Epithelial cell of esophagus (primary cell): ENCODE measurements at regions not wholly inside any gene's neighbourhood (a gene's known extent, or its start where the extent isn't known, plus 50 kb on each side); places are given as distances from the start of the nearest gene placed in this dataset.
"Not testable (repeated sequence)": the region's sequence is repeated elsewhere in the genome, so short reads cannot be mapped to it uniquely, and the experiment has no call there.

ENCODE experiments used
- DNase-seq: peaks from one replicate; pipeline ENCODE4 v3.0.0; 2010; ENCODE audit warnings: low read depth
- H3K4me3 ChIP-seq: 2 replicates; pipeline ENCODE4 v1.5.1; 2011; ENCODE audit warnings: mild to moderate bottlenecking, low read length, control low read depth
- TF ChIP-seq, protein P1 (sequence below): IDR thresholded peaks from 2 replicates; pipeline ENCODE4 v1.5.1; 2011; ENCODE audit warnings: low read depth, mild to moderate bottlenecking, low read length, control low read depth, inconsistent platforms; ENCODE audit not compliant: insufficient read depth; ENCODE audit errors: missing control alignments

GRCh38 chr5:105638437-105638836, 2032.3 kb downstream of the EFNA5 start:
- no peak for DNase-seq
- TF ChIP-seq, protein P1, sequence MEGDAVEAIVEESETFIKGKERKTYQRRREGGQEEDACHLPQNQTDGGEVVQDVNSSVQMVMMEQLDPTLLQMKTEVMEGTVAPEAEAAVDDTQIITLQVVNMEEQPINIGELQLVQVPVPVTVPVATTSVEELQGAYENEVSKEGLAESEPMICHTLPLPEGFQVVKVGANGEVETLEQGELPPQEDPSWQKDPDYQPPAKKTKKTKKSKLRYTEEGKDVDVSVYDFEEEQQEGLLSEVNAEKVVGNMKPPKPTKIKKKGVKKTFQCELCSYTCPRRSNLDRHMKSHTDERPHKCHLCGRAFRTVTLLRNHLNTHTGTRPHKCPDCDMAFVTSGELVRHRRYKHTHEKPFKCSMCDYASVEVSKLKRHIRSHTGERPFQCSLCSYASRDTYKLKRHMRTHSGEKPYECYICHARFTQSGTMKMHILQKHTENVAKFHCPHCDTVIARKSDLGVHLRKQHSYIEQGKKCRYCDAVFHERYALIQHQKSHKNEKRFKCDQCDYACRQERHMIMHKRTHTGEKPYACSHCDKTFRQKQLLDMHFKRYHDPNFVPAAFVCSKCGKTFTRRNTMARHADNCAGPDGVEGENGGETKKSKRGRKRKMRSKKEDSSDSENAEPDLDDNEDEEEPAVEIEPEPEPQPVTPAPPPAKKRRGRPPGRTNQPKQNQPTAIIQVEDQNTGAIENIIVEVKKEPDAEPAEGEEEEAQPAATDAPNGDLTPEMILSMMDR = no peak
- no peak overlapping the region for H3K4me3 ChIP-seq

DNA sequence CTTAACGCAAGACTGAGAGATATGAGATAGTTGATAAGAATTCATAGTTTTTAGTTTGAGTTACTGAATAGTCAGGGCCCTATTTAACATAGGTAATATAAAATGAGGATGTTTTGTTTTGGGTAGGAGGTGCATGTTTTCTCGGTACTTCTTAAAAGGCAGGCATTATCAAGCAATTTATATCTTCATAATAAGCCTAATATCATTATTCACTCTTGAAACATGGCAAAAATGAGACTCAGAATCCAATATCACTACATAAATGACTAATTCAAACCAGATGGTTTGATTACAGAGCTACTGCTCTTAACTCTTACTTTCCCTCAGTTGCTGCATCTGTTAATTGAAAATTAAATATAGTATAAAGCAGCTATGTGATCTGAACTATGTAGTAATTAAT, 2038.7 kb downstream of the EFNA5 start:
- TF ChIP-seq, protein P1 = no peak
- DNase-seq = no peak
- no peak overlapping the region for H3K4me3 ChIP-seq

DNA sequence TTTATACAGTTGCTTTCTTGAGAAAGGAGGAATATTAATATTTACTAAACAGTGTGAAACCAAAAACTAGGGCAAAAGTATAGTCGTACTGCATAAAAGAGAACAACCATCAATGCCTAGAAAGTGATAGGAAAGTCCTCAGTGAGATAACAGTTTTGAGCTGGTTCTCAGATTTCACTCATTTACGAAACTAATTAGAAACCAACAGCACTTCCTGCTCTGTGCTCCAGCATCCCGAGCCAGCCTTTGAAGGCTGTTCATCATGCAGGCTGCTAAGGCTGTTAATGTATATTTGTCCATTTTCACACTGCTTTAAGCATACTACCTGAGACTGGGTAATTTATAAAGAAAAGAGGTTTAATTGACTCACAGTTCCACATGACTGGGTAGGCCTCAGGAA, 2039.9 kb downstream of the EFNA5 start:
- TF ChIP-seq, protein P1 = no peak
- no peak for DNase-seq
- no peak overlapping the region for H3K4me3 ChIP-seq

- H3K4me3 ChIP-seq = no peak overlapping the region
- no peak for DNase-seq
- TF ChIP-seq, protein P1 = no peak
These were observed 2051.0 kb downstream of the EFNA5 start for GRCh38 chr5:105619725-105620124.

DNA sequence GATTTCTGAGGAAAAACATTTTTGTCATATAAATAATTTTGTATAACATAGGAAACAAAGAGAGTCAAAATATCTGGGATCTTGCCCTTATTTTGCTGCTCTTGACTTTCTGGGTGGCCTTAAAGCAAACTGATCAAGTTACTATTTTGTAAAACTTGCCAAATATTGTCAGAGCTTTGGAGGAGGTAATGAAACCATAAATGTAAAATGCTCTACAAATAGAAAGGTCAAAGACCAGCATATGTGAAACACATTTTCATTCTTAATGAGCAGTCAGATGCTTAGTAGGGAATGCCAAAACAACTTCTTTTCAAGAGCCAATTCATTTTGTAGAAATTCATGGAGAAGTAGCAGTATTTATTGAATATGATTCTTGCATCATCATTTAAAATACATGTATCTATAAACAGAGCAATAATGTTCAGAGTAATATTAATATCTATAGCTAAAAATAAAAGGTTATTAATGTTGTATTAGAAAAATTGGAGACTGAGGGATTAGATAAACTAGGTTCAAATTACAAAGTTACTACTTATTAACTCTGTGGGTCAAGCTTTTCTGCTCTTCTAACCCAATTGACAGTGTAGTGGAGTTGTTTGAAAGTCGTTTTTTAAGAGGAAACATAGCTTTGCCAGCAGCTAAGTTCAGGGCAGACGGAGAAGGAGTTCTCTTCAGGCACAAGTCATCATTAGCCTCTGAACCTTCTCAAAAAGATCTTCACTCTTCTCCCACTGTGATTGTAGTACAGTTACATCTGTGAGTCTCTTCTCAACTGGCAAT, 2053.1 kb downstream of the EFNA5 start:
- no peak for DNase-seq
- H3K4me3 ChIP-seq = no peak overlapping the region
- TF ChIP-seq, protein P1 = no peak

GRCh38 chr5:105616599-105616998, 2054.0 kb upstream of the NUDT12 start:
- TF ChIP-seq, protein P1 = no peak
- H3K4me3 ChIP-seq = no peak overlapping the region
- DNase-seq = no peak

- DNase-seq = not testable (repeated sequence)
These were observed 2039.8 kb upstream of the NUDT12 start for GRCh38 chr5:105602406-105602805.

More at GRCh38 chr5:105602406-105602805, 2039.8 kb upstream of the NUDT12 start:
- H3K4me3 ChIP-seq = not testable (repeated sequence)
